GM23338 (cell line): ENCODE measurements at regions not wholly inside any gene's neighbourhood (a gene's known extent, or its start where the extent isn't known, plus 50 kb on each side); places are given as distances from the start of the nearest gene placed in this dataset.
A peak's percentile ranks its signal among the peaks of the same experiment; 100 is the strongest.

Source experiments
- ATAC-seq: fragments of 200-7000 bp; cut with Tn5 transposase; 3 replicates; pipeline ENCODE4 v1.9.1; 2020
- DNase-seq: peaks from one replicate; pipeline ENCODE4 v3.0.0-alpha.2; 2015; ENCODE audit warnings: low spot score
- H2AFZ ChIP-seq: fragments of 200-600 bp; sonication (generic); 2 replicates; pipeline ENCODE4 v1.8.0; 2016; ENCODE audit warnings: antibody characterized with exemption, mild to moderate bottlenecking, moderate library complexity
- H3F3A ChIP-seq: fragments of 200-600 bp; sonication (generic); replicated peaks from 2 replicates; pipeline ENCODE4 v1.8.0; 2017; ENCODE audit warnings: antibody characterized with exemption, mixed run types, low read depth
- H3K27ac ChIP-seq: fragments of 200-600 bp; sonication (generic); 2 replicates; pipeline ENCODE4 v1.6.1; 2016; ENCODE audit warnings: low read depth
- H3K27me3 ChIP-seq: fragments of 200-600 bp; sonication (generic); 2 replicates; pipeline ENCODE4 v1.8.0; 2016; ENCODE audit warnings: mild to moderate bottlenecking, mixed run types, moderate library complexity; ENCODE audit not compliant: insufficient read depth
- H3K36me3 ChIP-seq: fragments of 200-600 bp; sonication (generic); 2 replicates; pipeline ENCODE4 v1.8.0; 2016; ENCODE audit warnings: mild to moderate bottlenecking; ENCODE audit not compliant: insufficient read depth
- H3K4me1 ChIP-seq: fragments of 200-600 bp; sonication (generic); 2 replicates; pipeline ENCODE4 v1.8.0; 2016; ENCODE audit warnings: mild to moderate bottlenecking, moderate library complexity; ENCODE audit not compliant: insufficient read depth
- H3K4me2 ChIP-seq: fragments of 200-600 bp; sonication (generic); 2 replicates; pipeline ENCODE4 v1.7.1; 2017; ENCODE audit warnings: mixed run types
- H3K4me3 ChIP-seq: fragments of 200-600 bp; sonication (generic); 2 replicates; pipeline ENCODE4 v1.6.1; 2016; ENCODE audit warnings: mixed run types
- H3K79me2 ChIP-seq: fragments of 200-600 bp; sonication (generic); replicated peaks from 2 replicates; pipeline ENCODE4 v1.8.0; 2017; ENCODE audit warnings: mild to moderate bottlenecking; ENCODE audit not compliant: insufficient read depth
- H3K9me2 ChIP-seq: fragments of 200-600 bp; sonication (generic); 2 replicates; pipeline ENCODE4 v1.8.0; 2017; ENCODE audit not compliant: insufficient read depth
- H4K20me1 ChIP-seq: fragments of 200-600 bp; sonication (generic); replicated peaks from 2 replicates; pipeline ENCODE4 v1.8.0; 2017; ENCODE audit warnings: mild to moderate bottlenecking; ENCODE audit not compliant: insufficient read depth
- H3K27ac Mint-ChIP-seq: 2 replicates; pipeline ENCODE4 v1.8.0; 2020; ENCODE audit warnings: inconsistent platforms, mild to moderate bottlenecking, moderate library complexity, mixed read lengths
- H3K27me3 Mint-ChIP-seq: 3 replicates; pipeline ENCODE4 v1.8.0; 2022; ENCODE audit warnings: low read depth, mild to moderate bottlenecking, moderate library complexity, mixed read lengths, inconsistent platforms; ENCODE audit not compliant: insufficient read depth, poor library complexity
- H3K36me3 Mint-ChIP-seq: 3 replicates; pipeline ENCODE4 v1.8.0; 2021; ENCODE audit warnings: low read depth, mild to moderate bottlenecking, inconsistent platforms, moderate library complexity, mixed read lengths
- H3K4me1 Mint-ChIP-seq: 3 replicates; pipeline ENCODE4 v1.8.0; 2020; ENCODE audit warnings: mild to moderate bottlenecking, inconsistent platforms, mixed read lengths
- H3K4me3 Mint-ChIP-seq: 3 replicates; pipeline ENCODE4 v1.8.0; 2021; ENCODE audit warnings: moderate library complexity, mild to moderate bottlenecking, inconsistent platforms, mixed read lengths
- H3K9me3 Mint-ChIP-seq: 3 replicates; pipeline ENCODE4 v1.8.0; 2020; ENCODE audit warnings: moderate library complexity, mild to moderate bottlenecking, inconsistent platforms, mixed read lengths
- CREB1 ChIP-seq: fragments of 250-450 bp; sonication (Bioruptor Pico); IDR thresholded peaks from 2 replicates; pipeline ENCODE4 v1.5.0; 2020; ENCODE audit warnings: low read depth, mild to moderate bottlenecking, moderate library complexity
- ETS1 ChIP-seq: IDR thresholded peaks from 2 replicates; pipeline ENCODE4 v1.6.1; 2016; ENCODE audit warnings: antibody characterized with exemption
- EZH2 ChIP-seq: fragments of 200-600 bp; sonication (generic); IDR thresholded peaks from one replicate; pipeline ENCODE4 v1.8.0; 2017; ENCODE audit warnings: antibody characterized with exemption, mild to moderate bottlenecking, low read depth; ENCODE audit not compliant: unreplicated experiment
- JUNB ChIP-seq: IDR thresholded peaks from one replicate; pipeline ENCODE4 v1.6.1; 2016; ENCODE audit warnings: antibody characterized with exemption; ENCODE audit not compliant: unreplicated experiment
- NANOG ChIP-seq: IDR thresholded peaks from 2 replicates; pipeline ENCODE4 v1.6.1; 2016; ENCODE audit warnings: antibody characterized with exemption, borderline replicate concordance
- POLR2AphosphoS5 ChIP-seq: IDR thresholded peaks from 2 replicates; pipeline ENCODE4 v1.6.1; 2016; ENCODE audit warnings: antibody characterized with exemption, low read depth
- REST ChIP-seq: IDR thresholded peaks from one replicate; pipeline ENCODE4 v1.6.1; 2018; ENCODE audit warnings: antibody characterized with exemption; ENCODE audit not compliant: unreplicated experiment
- STAT1 ChIP-seq: IDR thresholded peaks from one replicate; pipeline ENCODE4 v1.6.1; 2016; ENCODE audit warnings: antibody characterized with exemption; ENCODE audit not compliant: unreplicated experiment
- ZNF114 ChIP-seq: fragments of 250-450 bp; sonication (Bioruptor Pico); IDR thresholded peaks from 2 replicates; pipeline ENCODE4 v1.5.0; 2020; ENCODE audit warnings: mild to moderate bottlenecking, moderate library complexity
- ZNF331 ChIP-seq: fragments of 250-450 bp; sonication (Bioruptor Pico); IDR thresholded peaks from 2 replicates; pipeline ENCODE4 v1.5.0; 2020; ENCODE audit warnings: low read depth, mild to moderate bottlenecking, moderate library complexity
- ZNF462 ChIP-seq: fragments of 250-450 bp; sonication (Bioruptor Pico); IDR thresholded peaks from 2 replicates; pipeline ENCODE4 v1.5.0; 2020; ENCODE audit warnings: mild to moderate bottlenecking, moderate library complexity

GRCh38 chr6:22017766-22018165 lies 279.1 kb downstream of the PRL start (continued):
- TF ChIP-seq ETS1 (no peak), POLR2AphosphoS5 (no peak), ZNF462 (no peak), JUNB (no peak), EZH2 (no peak), NANOG (no peak), CREB1 (CRISPR knock-in tag) (no peak)

GRCh38 chr6:22019857-22020256 lies 277.0 kb downstream of the PRL start:
- H3K4me1 Mint-ChIP-seq = peaks cover 12% of the 10 kb centered on the region
- H3K36me3 ChIP-seq = 0 out of 2 replicates have a peak, but pooled peaks cover 3% of the 10 kb centered on the region
- H4K20me1 ChIP-seq = no peaks in the 10 kb centered on the region
- no peak overlapping the region for H3K4me2 ChIP-seq
- no peak for DNase-seq
- H2AFZ ChIP-seq = no peak overlapping the region
- no peak overlapping the region for H3K4me3 ChIP-seq
- ATAC-seq = peak; percentile 50
- H3K36me3 Mint-ChIP-seq = no peaks in the 10 kb centered on the region
- no peak overlapping the region for H3K27ac Mint-ChIP-seq
- H3K27ac ChIP-seq = no peak overlapping the region
- no peak overlapping the region for H3K4me3 Mint-ChIP-seq
- peaks cover 9% of the 10 kb centered on the region for H3K79me2 ChIP-seq
- H3F3A ChIP-seq = 0 out of 2 replicates have a peak, but pooled peaks cover under 1% of the 10 kb centered on the region
- peaks cover 9% of the 10 kb centered on the region for H3K9me2 ChIP-seq
- peaks cover 17% of the 10 kb centered on the region for H3K4me1 ChIP-seq
- H3K27me3 Mint-ChIP-seq = peaks cover 1% of the 10 kb centered on the region
- H3K9me3 Mint-ChIP-seq = peaks cover 9% of the 10 kb centered on the region; the same call in 1 of the 3 replicates
- H3K27me3 ChIP-seq = no peaks in the 10 kb centered on the region
- TF ChIP-seq ZNF114 (CRISPR knock-in tag) = no peak
- TF ChIP-seq ZNF331 = no peak
- TF ChIP-seq STAT1 = no peak
- no peak for TF ChIP-seq REST
- no peak for TF ChIP-seq CREB1 (CRISPR knock-in tag)
- TF ChIP-seq ETS1 = no peak
